A549 (cell line): ENCODE measurements at regions not wholly inside any gene's neighbourhood (a gene's known extent, or its start where the extent isn't known, plus 50 kb on each side); places are given as distances from the start of the nearest gene placed in this dataset.

Source experiments
- JUN ChIP-seq, 2 experiments: fragments of >200 bp; sonication (Bioruptor Twin); formaldehyde crosslinking; IDR thresholded peaks; 2 replicates in 1 of 2; 3 replicates in 1 of 2; pipeline ENCODE4 v1.6.1; 2016 to 2017
- KDM1A ChIP-seq: fragments of 200-600 bp; sonication (generic); IDR thresholded peaks from 2 replicates; pipeline ENCODE4 v1.6.1; 2016; ENCODE audit warnings: low read depth, mild to moderate bottlenecking
- POLR2A ChIP-seq: IDR thresholded peaks from 2 replicates; pipeline ENCODE4 v1.6.1; 2012; ENCODE audit warnings: mild to moderate bottlenecking, low read length
- SMC3 ChIP-seq: fragments of >200 bp; sonication (Bioruptor Twin); formaldehyde crosslinking; IDR thresholded peaks from 3 replicates; pipeline ENCODE4 v1.6.1; 2018; ENCODE audit warnings: inconsistent platforms
- TF ChIP-seq, protein P1 (sequence below): fragments of >200 bp; sonication (Bioruptor Twin); formaldehyde crosslinking; IDR thresholded peaks from 3 replicates; pipeline ENCODE4 v1.6.1; 2016
- TF ChIP-seq, protein P2 (sequence below): fragments of 200-600 bp; sonication (generic); IDR thresholded peaks from 2 replicates; pipeline ENCODE4 v1.6.1; 2016; ENCODE audit warnings: antibody characterized with exemption, mild to moderate bottlenecking, moderate library complexity
- TF ChIP-seq, protein P3 (sequence below): fragments of >200 bp; sonication (Bioruptor Twin); formaldehyde crosslinking; IDR thresholded peaks from 3 replicates; pipeline ENCODE4 v1.5.1; 2016
- TF ChIP-seq, protein P4 (sequence below): fragments of >200 bp; sonication (Bioruptor Twin); formaldehyde crosslinking; IDR thresholded peaks from 2 replicates; pipeline ENCODE4 v1.6.1; 2016

DNA sequence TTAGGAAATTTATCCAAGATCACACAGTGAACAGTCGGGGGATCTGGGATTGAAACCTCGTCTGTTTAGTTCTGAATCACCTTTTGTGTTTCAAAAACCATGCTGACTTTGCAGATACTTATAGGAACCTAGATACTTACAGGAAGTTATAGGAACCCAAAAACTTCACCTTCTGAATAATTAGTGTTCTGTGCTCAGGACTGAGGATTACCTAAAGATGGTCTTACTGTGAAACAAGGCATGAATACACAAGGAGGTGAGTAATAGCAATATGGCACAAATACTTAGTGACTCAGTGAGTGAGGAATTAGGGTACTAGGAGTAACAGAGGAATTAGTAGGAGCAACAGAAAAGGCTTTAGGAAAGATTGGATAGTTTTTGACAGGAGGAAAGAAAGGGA, 145.5 kb downstream of the LRATD1 start:
- TF ChIP-seq, protein P1, sequence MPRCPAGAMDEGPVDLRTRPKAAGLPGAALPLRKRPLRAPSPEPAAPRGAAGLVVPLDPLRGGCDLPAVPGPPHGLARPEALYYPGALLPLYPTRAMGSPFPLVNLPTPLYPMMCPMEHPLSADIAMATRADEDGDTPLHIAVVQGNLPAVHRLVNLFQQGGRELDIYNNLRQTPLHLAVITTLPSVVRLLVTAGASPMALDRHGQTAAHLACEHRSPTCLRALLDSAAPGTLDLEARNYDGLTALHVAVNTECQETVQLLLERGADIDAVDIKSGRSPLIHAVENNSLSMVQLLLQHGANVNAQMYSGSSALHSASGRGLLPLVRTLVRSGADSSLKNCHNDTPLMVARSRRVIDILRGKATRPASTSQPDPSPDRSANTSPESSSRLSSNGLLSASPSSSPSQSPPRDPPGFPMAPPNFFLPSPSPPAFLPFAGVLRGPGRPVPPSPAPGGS: no peak
- TF ChIP-seq, protein P2, sequence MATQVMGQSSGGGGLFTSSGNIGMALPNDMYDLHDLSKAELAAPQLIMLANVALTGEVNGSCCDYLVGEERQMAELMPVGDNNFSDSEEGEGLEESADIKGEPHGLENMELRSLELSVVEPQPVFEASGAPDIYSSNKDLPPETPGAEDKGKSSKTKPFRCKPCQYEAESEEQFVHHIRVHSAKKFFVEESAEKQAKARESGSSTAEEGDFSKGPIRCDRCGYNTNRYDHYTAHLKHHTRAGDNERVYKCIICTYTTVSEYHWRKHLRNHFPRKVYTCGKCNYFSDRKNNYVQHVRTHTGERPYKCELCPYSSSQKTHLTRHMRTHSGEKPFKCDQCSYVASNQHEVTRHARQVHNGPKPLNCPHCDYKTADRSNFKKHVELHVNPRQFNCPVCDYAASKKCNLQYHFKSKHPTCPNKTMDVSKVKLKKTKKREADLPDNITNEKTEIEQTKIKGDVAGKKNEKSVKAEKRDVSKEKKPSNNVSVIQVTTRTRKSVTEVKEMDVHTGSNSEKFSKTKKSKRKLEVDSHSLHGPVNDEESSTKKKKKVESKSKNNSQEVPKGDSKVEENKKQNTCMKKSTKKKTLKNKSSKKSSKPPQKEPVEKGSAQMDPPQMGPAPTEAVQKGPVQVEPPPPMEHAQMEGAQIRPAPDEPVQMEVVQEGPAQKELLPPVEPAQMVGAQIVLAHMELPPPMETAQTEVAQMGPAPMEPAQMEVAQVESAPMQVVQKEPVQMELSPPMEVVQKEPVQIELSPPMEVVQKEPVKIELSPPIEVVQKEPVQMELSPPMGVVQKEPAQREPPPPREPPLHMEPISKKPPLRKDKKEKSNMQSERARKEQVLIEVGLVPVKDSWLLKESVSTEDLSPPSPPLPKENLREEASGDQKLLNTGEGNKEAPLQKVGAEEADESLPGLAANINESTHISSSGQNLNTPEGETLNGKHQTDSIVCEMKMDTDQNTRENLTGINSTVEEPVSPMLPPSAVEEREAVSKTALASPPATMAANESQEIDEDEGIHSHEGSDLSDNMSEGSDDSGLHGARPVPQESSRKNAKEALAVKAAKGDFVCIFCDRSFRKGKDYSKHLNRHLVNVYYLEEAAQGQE: no peak
- TF ChIP-seq KDM1A (no peak), JUN (IDR thresholded peaks at IDR 0.05) (no peak), POLR2A (no peak), SMC3 (no peak)
- TF ChIP-seq, protein P3, sequence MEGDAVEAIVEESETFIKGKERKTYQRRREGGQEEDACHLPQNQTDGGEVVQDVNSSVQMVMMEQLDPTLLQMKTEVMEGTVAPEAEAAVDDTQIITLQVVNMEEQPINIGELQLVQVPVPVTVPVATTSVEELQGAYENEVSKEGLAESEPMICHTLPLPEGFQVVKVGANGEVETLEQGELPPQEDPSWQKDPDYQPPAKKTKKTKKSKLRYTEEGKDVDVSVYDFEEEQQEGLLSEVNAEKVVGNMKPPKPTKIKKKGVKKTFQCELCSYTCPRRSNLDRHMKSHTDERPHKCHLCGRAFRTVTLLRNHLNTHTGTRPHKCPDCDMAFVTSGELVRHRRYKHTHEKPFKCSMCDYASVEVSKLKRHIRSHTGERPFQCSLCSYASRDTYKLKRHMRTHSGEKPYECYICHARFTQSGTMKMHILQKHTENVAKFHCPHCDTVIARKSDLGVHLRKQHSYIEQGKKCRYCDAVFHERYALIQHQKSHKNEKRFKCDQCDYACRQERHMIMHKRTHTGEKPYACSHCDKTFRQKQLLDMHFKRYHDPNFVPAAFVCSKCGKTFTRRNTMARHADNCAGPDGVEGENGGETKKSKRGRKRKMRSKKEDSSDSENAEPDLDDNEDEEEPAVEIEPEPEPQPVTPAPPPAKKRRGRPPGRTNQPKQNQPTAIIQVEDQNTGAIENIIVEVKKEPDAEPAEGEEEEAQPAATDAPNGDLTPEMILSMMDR: no peak
- TF ChIP-seq, protein P4, sequence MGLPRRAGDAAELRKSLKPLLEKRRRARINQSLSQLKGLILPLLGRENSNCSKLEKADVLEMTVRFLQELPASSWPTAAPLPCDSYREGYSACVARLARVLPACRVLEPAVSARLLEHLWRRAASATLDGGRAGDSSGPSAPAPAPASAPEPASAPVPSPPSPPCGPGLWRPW: no peak
